ENCODE measurements at regions not wholly inside any gene's neighbourhood (a gene's known extent, or its start where the extent isn't known, plus 50 kb on each side); places are given as distances from the start of the nearest gene placed in this dataset.

- TF ChIP-seq CTCF (IDR thresholded peaks at IDR 0.05) (no peak), POLR2A (IDR thresholded peaks at IDR 0.05) (no peak), POLR2AphosphoS5 (IDR thresholded peaks at IDR 0.05) (no peak)
Observed at GRCh38 chr16:24626256-24626655, 86.9 kb downstream of the RBBP6 start.
